Rectal smooth muscle tissue (tissue), 1 donor: ENCODE measurements at regions not wholly inside any gene's neighbourhood (a gene's known extent, or its start where the extent isn't known, plus 50 kb on each side); places are given as distances from the start of the nearest gene placed in this dataset.
"Not testable (repeated sequence)": the region's sequence is repeated elsewhere in the genome, so short reads cannot be mapped to it uniquely, and the experiment has no call there.

ENCODE experiments used
- H3K27ac ChIP-seq: one replicate; pipeline ENCODE4 v1.7.0; 2013; ENCODE audit warnings: low read depth, low read length, inconsistent platforms
- H3K27me3 ChIP-seq: one replicate; pipeline ENCODE4 v1.7.0; 2013; ENCODE audit warnings: low read length; ENCODE audit not compliant: control insufficient read depth, insufficient read depth
- H3K36me3 ChIP-seq: one replicate; pipeline ENCODE4 v1.7.0; 2013; ENCODE audit warnings: low read length; ENCODE audit not compliant: control insufficient read depth, insufficient read depth
- H3K4me1 ChIP-seq: one replicate; pipeline ENCODE4 v1.7.0; 2013; ENCODE audit warnings: low read length; ENCODE audit not compliant: control insufficient read depth, insufficient read depth
- H3K4me3 ChIP-seq: one replicate; pipeline ENCODE4 v1.7.0; 2013; ENCODE audit warnings: low read length
- H3K9ac ChIP-seq: one replicate; pipeline ENCODE4 v1.7.0; 2013; ENCODE audit warnings: low read length

GRCh38 chr18:14969500-14969899, 221.5 kb downstream of the ANKRD30B start:
- no peaks in the 10 kb centered on the region for H3K4me1 ChIP-seq
- H3K36me3 ChIP-seq: no peaks in the 10 kb centered on the region
- H3K9ac ChIP-seq: no peak overlapping the region
- no peak overlapping the region for H3K27ac ChIP-seq
- H3K27me3 ChIP-seq: no peaks in the 10 kb centered on the region
- no peak overlapping the region for H3K4me3 ChIP-seq

- Histone ChIP-seq H3K4me1 (no peaks in the 10 kb centered on the region), H3K36me3 (no peaks in the 10 kb centered on the region), H3K4me3 (no peak overlapping the region), H3K27me3 (no peaks in the 10 kb centered on the region), H3K27ac (no peak overlapping the region), H3K9ac (no peak overlapping the region)
Measured at GRCh38 chr18:14970027-14970426, 222.1 kb downstream of the ANKRD30B start.

- Histone ChIP-seq H3K4me3 (no peak overlapping the region), H3K27me3 (no peaks in the 10 kb centered on the region), H3K4me1 (no peaks in the 10 kb centered on the region), H3K27ac (no peak overlapping the region), H3K36me3 (no peaks in the 10 kb centered on the region), H3K9ac (no peak overlapping the region)
Measured at GRCh38 chr18:14971461-14972185, 223.7 kb downstream of the ANKRD30B start.

GRCh38 chr18:14973421-14973820, 225.4 kb downstream of the ANKRD30B start:
- H3K36me3 ChIP-seq, H3K4me1 ChIP-seq, H3K27me3 ChIP-seq, H3K27ac ChIP-seq, H3K4me3 ChIP-seq, H3K9ac ChIP-seq: not testable (repeated sequence)

GRCh38 chr18:14974088-14974487, 226.1 kb downstream of the ANKRD30B start:
- Histone ChIP-seq H3K4me1 (no peaks in the 10 kb centered on the region), H3K27ac (no peak overlapping the region), H3K9ac (no peak overlapping the region), H3K27me3 (no peaks in the 10 kb centered on the region), H3K4me3 (no peak overlapping the region), H3K36me3 (no peaks in the 10 kb centered on the region)

GRCh38 chr18:14974576-14974975, 226.6 kb downstream of the ANKRD30B start:
- Histone ChIP-seq H3K4me1 (no peaks in the 10 kb centered on the region), H3K36me3 (no peaks in the 10 kb centered on the region), H3K4me3 (no peak overlapping the region), H3K27me3 (no peaks in the 10 kb centered on the region), H3K9ac (no peak overlapping the region), H3K27ac (no peak overlapping the region)

GRCh38 chr18:14975431-14975830, 227.5 kb downstream of the ANKRD30B start:
- Histone ChIP-seq H3K4me1 (no peaks in the 10 kb centered on the region), H3K27me3 (no peaks in the 10 kb centered on the region), H3K36me3 (no peaks in the 10 kb centered on the region), H3K9ac (no peak overlapping the region), H3K27ac (no peak overlapping the region), H3K4me3 (no peak overlapping the region)

- H3K4me3 ChIP-seq: no peak overlapping the region
- no peak overlapping the region for H3K27ac ChIP-seq
- H3K27me3 ChIP-seq: no peaks in the 10 kb centered on the region
- no peak overlapping the region for H3K9ac ChIP-seq
- no peaks in the 10 kb centered on the region for H3K36me3 ChIP-seq
- H3K4me1 ChIP-seq: no peaks in the 10 kb centered on the region
Measured at GRCh38 chr18:14976736-14977430, 228.9 kb downstream of the ANKRD30B start.

- no peaks in the 10 kb centered on the region for H3K36me3 ChIP-seq
- no peaks in the 10 kb centered on the region for H3K27me3 ChIP-seq
- no peak overlapping the region for H3K4me3 ChIP-seq
- no peak overlapping the region for H3K9ac ChIP-seq
- H3K27ac ChIP-seq: no peak overlapping the region
- no peaks in the 10 kb centered on the region for H3K4me1 ChIP-seq
Measured at GRCh38 chr18:14978191-14978590, 230.2 kb downstream of the ANKRD30B start.

GRCh38 chr18:14978962-14979535, 231.1 kb downstream of the ANKRD30B start:
- Histone ChIP-seq H3K27me3 (no peaks in the 10 kb centered on the region), H3K27ac (no peak overlapping the region), H3K4me3 (no peak overlapping the region), H3K9ac (no peak overlapping the region), H3K4me1 (no peaks in the 10 kb centered on the region), H3K36me3 (no peaks in the 10 kb centered on the region)

GRCh38 chr18:14979875-14980274, 231.9 kb downstream of the ANKRD30B start:
- no peak overlapping the region for H3K27ac ChIP-seq
- H3K27me3 ChIP-seq: no peaks in the 10 kb centered on the region
- H3K9ac ChIP-seq: no peak overlapping the region
- no peak overlapping the region for H3K4me3 ChIP-seq
- H3K4me1 ChIP-seq: no peaks in the 10 kb centered on the region
- H3K36me3 ChIP-seq: no peaks in the 10 kb centered on the region

GRCh38 chr18:14984531-14984930, 236.6 kb downstream of the ANKRD30B start:
- not testable (repeated sequence) for H3K27me3 ChIP-seq, H3K27ac ChIP-seq, H3K36me3 ChIP-seq, H3K4me1 ChIP-seq, H3K4me3 ChIP-seq, H3K9ac ChIP-seq
